ENCODE measurements at regions not wholly inside any gene's neighbourhood (a gene's known extent, or its start where the extent isn't known, plus 50 kb on each side); places are given as distances from the start of the nearest gene placed in this dataset.

DNA sequence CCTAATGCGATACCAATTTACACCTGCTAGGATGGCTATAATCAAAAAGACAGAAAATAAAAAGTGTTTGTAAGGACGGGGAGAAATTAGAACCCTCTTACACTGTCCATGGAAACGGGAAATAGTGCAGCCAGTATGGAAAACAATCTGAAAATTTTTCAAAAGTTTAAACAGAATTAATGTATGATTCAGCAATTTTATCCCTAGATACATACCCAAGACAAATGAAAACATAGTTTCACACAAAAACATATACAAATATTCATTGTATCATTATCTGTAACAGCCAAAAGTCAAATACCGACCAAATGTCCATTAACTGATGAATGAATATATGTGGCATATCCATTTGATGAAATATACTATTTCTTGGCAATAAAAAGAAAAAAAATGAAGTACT, 313.5 kb upstream of the GYPC start:
- no peak for DNase-seq (ENCODE audit: low read depth)
- no peak for TF ChIP-seq CTCF (IDR thresholded peaks at IDR 0.05; ENCODE audit: insufficient read depth, low read depth, low read length, missing control alignments)
- no peak overlapping the region for H3K4me3 ChIP-seq (ENCODE audit: low read depth, low read length)

DNA sequence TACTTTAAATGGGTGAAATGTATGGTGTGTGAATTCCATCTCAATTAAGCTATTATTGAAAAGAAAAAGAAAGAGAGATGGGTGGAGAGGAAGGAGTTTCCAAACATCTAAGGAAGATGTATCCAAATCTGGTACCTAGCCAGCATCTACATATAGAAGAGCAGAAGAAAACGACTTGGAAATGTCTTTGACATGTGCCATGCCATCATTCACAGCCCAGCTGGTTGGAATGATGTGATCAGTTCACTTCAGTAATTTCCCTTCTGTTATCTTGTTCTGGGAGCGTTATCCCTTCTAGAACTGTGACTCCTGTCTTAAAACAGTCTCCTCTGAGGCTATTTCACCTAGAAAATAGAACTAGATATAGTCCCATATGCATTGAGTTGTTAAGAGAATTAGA, 312.8 kb upstream of the GYPC start:
- TF ChIP-seq CTCF (IDR thresholded peaks at IDR 0.05; ENCODE audit: insufficient read depth, low read depth, low read length, missing control alignments) = no peak
- no peak overlapping the region for H3K4me3 ChIP-seq (ENCODE audit: low read depth, low read length)
- DNase-seq (ENCODE audit: low read depth) = no peak

DNA sequence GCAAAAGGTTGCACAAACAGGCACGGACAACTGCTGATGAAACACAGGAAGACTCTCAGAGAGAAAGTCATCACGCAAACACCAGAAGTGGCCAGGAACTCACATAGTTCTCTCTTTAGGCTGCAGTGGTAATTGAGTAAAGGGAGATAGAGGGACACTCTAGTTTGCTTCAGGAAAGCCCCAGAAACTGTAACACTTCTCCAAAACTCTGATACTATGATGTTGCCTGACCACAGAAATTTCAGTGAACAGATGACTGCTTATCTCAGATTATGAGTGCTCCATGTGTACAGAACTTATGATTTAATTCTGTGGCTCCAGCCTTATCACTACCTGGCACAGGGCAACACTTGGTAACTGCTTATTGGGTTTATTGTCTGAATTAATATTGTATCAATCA, 311.5 kb upstream of the GYPC start:
- TF ChIP-seq CTCF (IDR thresholded peaks at IDR 0.05; ENCODE audit: insufficient read depth, low read depth, low read length, missing control alignments) = no peak
- peak; percentile 21 for DNase-seq (ENCODE audit: low read depth)
- H3K4me3 ChIP-seq (ENCODE audit: low read depth, low read length) = no peak overlapping the region

GRCh38 chr2:126345691-126346090, 310.3 kb upstream of the GYPC start:
- no peak for TF ChIP-seq CTCF (IDR thresholded peaks at IDR 0.05; ENCODE audit: insufficient read depth, low read depth, low read length, missing control alignments)
- DNase-seq (ENCODE audit: low read depth) = no peak
- H3K4me3 ChIP-seq (ENCODE audit: low read depth, low read length) = no peak overlapping the region

- H3K4me3 ChIP-seq (ENCODE audit: low read depth, low read length) = no peak overlapping the region
- TF ChIP-seq CTCF (IDR thresholded peaks at IDR 0.05; ENCODE audit: insufficient read depth, low read depth, low read length, missing control alignments) = no peak
- no peak for DNase-seq (ENCODE audit: low read depth)
Observed at GRCh38 chr2:126356631-126357030, 299.3 kb upstream of the GYPC start.

DNA sequence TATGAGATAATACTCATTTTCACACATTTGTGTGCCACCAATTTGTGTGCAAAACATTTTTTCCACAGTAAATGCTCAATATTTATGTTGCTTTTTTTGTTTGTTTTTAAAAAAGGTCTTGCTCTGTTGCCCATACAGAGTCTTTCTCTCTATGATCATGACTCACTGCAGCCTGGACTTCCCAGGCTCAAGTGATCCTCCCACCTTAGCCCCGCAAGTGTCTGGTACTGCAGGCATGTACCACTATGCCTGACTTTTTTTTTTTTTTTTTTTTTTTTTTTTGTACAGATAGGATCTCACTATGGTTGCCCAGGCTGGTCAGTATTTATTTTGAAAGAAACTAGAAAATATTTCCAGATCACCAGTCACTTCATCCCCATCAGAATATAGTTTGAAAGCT, 297.8 kb upstream of the GYPC start:
- no peak for DNase-seq (ENCODE audit: low read depth)
- no peak overlapping the region for H3K4me3 ChIP-seq (ENCODE audit: low read depth, low read length)
- TF ChIP-seq CTCF (IDR thresholded peaks at IDR 0.05; ENCODE audit: insufficient read depth, low read depth, low read length, missing control alignments) = no peak

DNA sequence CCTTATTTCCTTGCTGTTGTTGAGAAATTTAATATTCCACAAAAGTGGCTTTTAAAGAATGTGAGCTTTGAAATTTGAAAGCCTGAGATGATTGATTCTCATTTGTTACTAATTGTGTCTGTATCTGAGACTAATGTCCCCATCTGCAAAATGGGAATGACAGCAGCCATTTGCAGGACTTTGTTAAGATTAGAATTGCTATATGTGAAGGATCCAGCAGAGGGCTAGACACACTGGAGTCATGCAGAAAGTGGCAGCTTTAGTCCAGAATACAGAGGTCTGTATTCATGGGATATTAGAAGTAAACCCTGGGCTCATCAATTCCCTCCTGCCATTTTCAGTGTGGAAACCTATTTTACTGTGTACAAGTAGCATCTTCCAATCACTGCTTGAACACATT, 296.5 kb upstream of the GYPC start:
- peak; percentile 33 for TF ChIP-seq CTCF (IDR thresholded peaks at IDR 0.05; ENCODE audit: insufficient read depth, low read depth, low read length, missing control alignments)
- DNase-seq (ENCODE audit: low read depth) = peak; percentile 22
- H3K4me3 ChIP-seq (ENCODE audit: low read depth, low read length) = no peak overlapping the region

All from GM12865 (cell line).